ENCODE measurements at regions not wholly inside any gene's neighbourhood (a gene's known extent, or its start where the extent isn't known, plus 50 kb on each side); places are given as distances from the start of the nearest gene placed in this dataset.
"Not testable (repeated sequence)": the region's sequence is repeated elsewhere in the genome, so short reads cannot be mapped to it uniquely, and the experiment has no call there.

- no peak for DNase-seq (ENCODE audit: low read depth)
Measured at GRCh38 chr14:25546826-25547225, 496.9 kb upstream of the STXBP6 start.

DNA sequence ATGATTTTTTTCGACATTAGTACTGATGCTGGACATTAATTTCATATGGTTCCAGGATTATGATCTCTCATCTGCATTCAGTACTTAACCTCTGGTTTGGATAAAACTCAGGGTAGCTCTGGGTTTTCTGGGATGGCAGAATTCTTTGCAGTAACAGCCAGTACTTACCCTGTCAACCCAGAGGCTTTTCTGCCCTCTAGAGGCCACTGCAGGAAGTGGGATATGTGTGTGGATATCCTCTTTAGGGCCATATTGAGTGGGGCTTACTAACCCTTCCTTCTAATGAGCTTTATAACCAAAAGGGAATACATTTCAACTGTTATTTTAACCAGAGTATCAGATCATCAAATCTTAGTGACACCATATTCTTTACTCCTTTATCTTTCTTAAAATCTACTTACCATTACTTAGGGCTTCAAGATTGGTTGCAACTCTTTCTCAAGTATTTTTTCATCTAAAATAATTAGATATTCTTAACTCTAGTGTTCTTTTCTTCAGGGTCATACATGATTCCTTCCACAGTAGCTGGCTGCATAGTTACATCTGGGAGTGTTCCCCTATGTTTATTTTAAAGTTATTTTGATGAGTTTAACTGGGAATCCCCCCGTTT lies 488.0 kb upstream of the STXBP6 start:
- no peak for DNase-seq (ENCODE audit: low read depth)

- no peak for DNase-seq (ENCODE audit: low read depth)
Measured at GRCh38 chr14:25526290-25526689, 476.3 kb upstream of the STXBP6 start.

DNA sequence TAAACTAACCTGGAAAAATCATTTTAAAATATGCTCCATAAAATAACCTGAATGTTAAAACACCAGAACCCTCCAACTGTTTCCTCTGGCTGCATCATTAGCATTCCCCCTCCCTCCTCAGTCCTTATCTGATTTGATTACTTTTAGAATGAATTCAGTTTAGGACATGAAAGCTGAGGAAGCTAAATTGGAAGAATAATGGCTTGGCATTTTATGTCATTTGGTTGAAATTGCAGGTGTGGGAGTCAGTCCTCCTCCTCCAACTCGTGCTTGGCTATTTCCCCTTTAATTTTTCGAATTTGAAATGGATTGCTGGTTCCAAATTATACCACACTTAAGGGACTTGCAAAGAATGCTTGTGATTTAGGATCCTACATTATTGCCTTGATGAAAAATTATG lies 473.0 kb upstream of the STXBP6 start:
- no peak for DNase-seq (ENCODE audit: low read depth)

GRCh38 chr14:25522116-25522515 lies 472.2 kb upstream of the STXBP6 start:
- no peak for DNase-seq (ENCODE audit: low read depth)

GRCh38 chr14:25521616-25522015 lies 471.7 kb upstream of the STXBP6 start:
- no peak for DNase-seq (ENCODE audit: low read depth)

DNA sequence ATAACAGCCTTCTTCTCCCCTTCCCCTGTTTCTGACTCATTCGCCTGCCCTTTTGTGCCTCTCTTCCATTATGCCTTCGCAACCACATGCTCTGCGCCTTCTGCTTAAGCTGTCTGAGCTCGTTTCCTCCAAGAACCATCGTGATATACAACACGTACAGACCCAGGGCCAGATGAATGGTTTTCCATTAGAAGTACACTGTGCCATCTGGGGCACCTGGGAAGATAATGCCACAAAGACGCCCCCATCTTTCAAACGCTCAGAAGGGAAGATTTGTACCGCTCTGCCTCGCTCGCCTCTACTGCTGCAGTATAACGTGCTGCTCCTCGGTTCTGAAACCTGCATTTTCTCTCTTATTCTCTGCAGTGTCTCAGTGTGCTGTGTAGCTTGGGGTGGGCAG lies 470.9 kb upstream of the STXBP6 start:
- no peak for DNase-seq (ENCODE audit: low read depth)

GRCh38 chr14:25518364-25518763 lies 468.4 kb upstream of the STXBP6 start:
- DNase-seq (ENCODE audit: low read depth), result no peak

- DNase-seq (ENCODE audit: low read depth), result no peak
Measured at GRCh38 chr14:25516838-25517237, 466.9 kb upstream of the STXBP6 start.

- no peak for DNase-seq (ENCODE audit: low read depth)
Measured at GRCh38 chr14:25508845-25509244, 458.9 kb upstream of the STXBP6 start.

GRCh38 chr14:25501749-25502148 lies 451.8 kb upstream of the STXBP6 start:
- DNase-seq (ENCODE audit: low read depth), result no peak

DNA sequence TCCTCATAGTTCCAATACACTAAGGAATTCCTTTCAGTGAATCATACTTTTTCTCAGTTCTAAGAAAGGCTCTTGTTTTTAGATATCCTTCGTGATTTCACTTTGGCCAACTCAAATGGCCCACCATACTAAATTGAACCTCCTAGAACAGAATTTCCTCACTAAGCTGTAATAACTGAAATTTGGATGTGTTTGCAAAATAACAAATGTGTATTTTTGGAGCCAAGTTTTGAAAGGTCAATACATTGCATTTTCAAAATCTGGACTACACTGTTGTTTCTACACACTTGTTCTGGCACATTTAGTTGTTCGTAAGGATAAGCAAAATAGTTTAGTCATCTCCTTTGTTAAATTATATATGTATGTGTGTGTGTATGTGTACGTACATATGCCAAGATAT lies 439.0 kb upstream of the STXBP6 start:
- no peak for DNase-seq (ENCODE audit: low read depth)

GRCh38 chr14:25485381-25485780 lies 435.4 kb upstream of the STXBP6 start:
- DNase-seq (ENCODE audit: low read depth), result no peak

GRCh38 chr14:25484906-25485305 lies 435.0 kb upstream of the STXBP6 start:
- no peak for DNase-seq (ENCODE audit: low read depth)

DNA sequence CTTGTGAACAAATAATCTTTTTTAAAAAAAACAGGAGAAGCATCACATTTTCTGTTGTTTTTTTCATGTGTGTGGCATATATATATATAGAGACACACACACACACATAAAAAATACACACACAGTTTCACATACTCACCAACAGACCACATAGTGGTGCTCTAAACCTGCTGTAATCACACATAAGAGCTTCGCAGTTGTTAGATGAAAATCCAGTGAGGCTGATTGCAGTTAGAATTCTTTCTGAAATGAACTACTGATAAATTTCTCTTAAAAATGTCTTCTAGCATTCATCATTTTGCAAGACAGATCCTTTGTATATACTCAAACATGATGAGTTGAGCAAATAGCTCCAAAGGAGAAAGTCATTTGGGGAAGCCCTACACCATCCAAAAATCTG lies 434.3 kb upstream of the STXBP6 start:
- DNase-seq (ENCODE audit: low read depth), result no peak

GRCh38 chr14:25477316-25478098 lies 427.6 kb upstream of the STXBP6 start:
- DNase-seq (ENCODE audit: low read depth), result no peak

DNA sequence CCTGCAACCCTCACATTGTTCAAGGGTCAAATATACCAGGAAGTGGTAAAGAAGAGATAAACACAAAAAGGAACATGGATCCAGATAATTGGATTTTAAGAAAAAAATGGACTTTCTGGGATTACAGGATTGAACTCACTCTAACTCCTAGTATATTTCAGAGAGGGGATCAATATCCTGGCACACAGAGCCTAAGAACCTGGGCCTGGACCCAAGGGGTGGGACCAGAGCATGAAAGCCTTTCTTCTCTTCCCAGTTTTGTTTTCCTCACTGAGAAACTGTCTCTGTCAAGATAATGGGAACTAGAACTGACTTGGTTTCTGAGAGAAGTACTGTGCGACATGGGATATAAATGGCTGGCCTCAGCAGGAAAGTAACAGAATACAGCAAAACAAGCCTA lies 422.8 kb upstream of the STXBP6 start:
- no peak for DNase-seq (ENCODE audit: low read depth)

- no peak for DNase-seq (ENCODE audit: low read depth)
Measured at GRCh38 chr14:25464772-25465171, 414.8 kb upstream of the STXBP6 start.

- no peak for DNase-seq (ENCODE audit: low read depth)
Measured at GRCh38 chr14:25464078-25464477, 414.1 kb upstream of the STXBP6 start.

DNA sequence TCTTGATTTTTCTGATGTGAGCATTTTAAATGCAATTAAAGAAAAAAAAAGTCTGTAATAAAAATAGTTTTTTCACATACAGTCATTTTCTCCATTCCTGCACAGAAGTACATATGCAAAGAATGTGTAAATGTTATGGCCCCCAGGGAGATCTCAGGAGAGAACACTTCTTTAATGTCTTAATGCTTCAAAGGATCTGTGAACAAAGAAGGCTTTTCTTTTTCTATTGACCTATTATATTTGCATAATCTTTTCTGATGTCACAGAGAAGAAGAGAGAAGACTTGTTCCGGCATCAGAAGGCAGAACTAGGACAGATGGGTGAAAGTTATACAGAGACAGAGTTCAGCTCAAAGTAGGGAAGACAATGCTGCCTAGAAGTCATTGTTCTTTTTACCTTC lies 413.5 kb upstream of the STXBP6 start:
- no peak for DNase-seq (ENCODE audit: low read depth)

GRCh38 chr14:25461780-25462179 lies 411.8 kb upstream of the STXBP6 start:
- no peak for DNase-seq (ENCODE audit: low read depth)

GRCh38 chr14:25444381-25444780 lies 394.4 kb upstream of the STXBP6 start:
- DNase-seq (ENCODE audit: low read depth), result no peak

DNA sequence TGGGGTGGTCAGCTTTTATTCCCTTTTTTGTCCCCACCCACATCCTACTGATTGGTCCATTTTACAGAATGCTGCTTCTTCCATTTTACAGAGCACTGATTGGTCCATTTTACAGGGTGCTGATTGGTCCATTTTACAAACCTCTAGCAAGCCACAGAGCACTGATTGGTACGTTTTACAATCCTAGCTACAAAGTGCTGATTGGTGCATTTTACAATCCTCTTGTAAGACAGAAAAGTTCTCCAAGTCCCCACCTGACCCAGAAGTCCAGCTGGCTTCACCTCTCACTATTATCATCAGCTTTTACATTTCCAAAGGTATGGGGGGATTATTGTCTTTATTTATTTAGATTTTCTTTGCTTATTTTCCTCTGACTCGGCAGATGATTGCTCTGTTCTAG lies 390.4 kb upstream of the STXBP6 start:
- DNase-seq (ENCODE audit: low read depth), result not testable (repeated sequence)

DNA sequence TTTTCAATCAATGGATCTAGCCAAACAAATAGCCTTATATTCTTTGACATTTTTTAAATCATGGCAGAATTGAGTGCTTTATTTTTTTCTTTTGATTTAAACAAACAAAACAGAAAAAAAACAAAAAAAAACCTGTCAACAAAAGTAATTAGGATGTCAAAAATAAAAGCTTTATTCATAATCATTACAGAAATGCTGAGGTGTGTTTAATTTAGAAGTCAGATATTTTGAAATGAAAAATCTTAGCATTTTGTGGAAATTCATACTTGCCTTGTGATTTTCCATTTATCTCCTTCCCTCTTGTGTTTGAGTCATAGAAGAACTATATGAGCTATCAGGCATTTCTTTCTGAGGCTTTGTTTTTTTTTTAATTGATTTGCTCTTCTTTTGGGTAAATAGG lies 387.0 kb upstream of the STXBP6 start:
- no peak for DNase-seq (ENCODE audit: low read depth)

Data from T follicular helper cell (primary cell).